ENCODE measurements at regions not wholly inside any gene's neighbourhood (a gene's known extent, or its start where the extent isn't known, plus 50 kb on each side); places are given as distances from the start of the nearest gene placed in this dataset.
"Not testable (repeated sequence)": the region's sequence is repeated elsewhere in the genome, so short reads cannot be mapped to it uniquely, and the experiment has no call there.

GRCh38 chr21:25531538-25532250 is 75.6 kb downstream of the MRPL39 start:
- DNase-seq = not testable (repeated sequence)

DNA sequence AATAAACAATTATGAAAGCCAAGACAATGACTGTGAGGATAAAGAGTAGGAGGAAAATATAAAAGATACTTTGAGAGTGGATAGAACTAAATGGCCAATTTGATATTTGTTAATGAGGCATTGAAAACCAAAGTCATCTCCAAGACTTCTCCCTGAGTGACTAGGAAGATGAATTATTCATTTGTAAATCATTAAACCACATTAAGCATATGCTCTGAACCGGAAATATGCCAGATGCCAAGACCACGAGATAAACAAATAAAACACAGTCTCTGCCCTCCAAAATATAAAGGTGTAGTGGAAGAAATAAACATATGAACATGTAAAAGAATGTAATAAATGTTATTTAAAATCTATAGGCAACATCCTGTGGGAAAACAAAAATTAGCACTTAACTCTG is 78.8 kb downstream of the MRPL39 start:
- no peak for DNase-seq

- DNase-seq = no peak
Measured at GRCh38 chr21:25518491-25518911, 88.8 kb downstream of the MRPL39 start.

- DNase-seq = no peak
Measured at GRCh38 chr21:25515484-25516405, 91.5 kb downstream of the MRPL39 start.

- no peak for DNase-seq
Measured at GRCh38 chr21:25513810-25514209, 93.5 kb downstream of the MRPL39 start.

DNA sequence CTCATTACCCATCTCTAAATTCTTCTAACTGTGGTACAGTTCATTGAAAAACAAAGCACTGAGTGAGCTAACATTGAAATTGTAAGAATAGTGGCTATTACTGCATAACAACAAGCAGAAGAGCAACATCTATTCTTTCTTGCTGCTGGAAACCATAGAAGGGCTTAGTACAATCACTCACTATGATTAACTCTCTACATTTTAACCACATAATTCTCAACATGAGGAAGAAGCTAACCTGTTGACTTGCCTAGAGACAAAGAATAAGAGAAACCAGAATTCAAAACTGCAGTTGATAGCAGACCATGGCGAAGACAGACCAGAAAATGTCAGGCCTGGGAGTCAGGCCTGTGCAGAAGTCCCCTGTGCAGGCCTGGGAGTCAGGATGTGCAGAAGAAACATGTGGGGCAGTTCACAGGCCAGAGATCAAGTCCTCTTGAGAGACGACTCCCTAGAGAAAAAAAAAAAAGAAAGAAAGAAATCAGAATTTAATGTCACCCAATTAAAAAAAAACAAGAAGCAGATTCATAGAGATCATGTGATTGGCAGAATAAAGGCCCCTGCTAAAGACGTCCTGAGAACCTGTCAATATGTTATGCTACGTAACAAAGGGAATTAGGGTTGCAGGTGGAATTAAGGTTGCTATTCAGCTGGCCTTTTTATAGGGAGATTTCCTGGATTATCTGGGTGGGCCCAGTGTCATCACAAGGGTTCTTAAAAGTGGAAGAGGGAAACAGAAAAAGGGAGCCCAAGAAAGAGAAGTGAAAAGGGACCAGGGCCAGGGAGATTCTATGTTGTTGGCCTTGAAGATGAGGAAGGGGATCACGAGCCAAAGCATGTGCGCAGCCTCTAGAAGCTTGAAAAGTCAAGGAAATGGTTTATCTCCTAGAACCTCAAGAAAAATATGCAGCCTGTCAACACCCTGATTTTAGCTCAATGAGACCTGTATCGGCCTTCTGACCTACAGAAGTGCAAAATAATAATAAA is 94.9 kb downstream of the MRPL39 start:
- no peak for DNase-seq

GRCh38 chr21:25509862-25510261 is 97.4 kb downstream of the MRPL39 start:
- DNase-seq = no peak

GRCh38 chr21:25508364-25508763 is 98.9 kb downstream of the MRPL39 start:
- DNase-seq = no peak

DNA sequence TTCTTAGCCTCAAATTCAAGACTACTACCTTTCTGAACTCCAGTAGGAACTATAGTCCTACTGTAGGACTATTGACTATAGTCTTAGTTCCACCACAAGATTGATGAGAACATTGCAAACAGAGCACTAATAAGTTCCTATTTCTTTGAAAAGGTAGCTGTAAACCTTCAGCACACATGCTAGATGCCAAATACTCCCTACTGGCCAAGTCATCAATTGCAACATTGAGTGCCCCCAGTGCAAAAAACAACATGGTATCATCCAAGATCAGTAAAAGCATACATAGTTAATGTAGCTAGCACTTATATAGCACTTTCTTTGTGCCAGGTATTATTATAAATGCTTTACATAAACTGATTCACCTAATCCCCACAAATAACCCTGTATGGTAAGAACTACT is 99.8 kb downstream of the MRPL39 start:
- no peak for DNase-seq

GRCh38 chr21:25506887-25507286 is 100.4 kb downstream of the MRPL39 start:
- DNase-seq = no peak

GRCh38 chr21:25506261-25506660 is 101.0 kb downstream of the MRPL39 start:
- no peak for DNase-seq

DNA sequence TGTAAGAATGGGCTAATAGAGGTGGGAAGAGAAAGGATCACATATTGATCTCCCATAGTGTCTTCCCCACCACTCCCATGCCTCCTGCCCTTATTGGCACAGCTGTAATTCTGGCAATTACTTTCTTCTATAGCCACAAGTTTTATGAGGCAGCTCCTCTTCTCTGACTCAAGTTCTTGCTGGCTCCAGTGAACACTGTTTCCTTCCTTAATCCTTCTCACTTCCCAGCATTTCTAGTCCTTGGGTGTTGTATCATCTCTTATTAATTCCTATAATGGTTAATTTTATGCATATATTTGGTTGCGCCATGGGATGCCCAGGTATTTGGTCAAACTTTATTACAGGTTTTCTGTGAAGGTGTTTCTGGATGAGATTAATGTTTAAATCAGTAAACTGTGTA is 103.3 kb downstream of the MRPL39 start:
- no peak for DNase-seq

DNA sequence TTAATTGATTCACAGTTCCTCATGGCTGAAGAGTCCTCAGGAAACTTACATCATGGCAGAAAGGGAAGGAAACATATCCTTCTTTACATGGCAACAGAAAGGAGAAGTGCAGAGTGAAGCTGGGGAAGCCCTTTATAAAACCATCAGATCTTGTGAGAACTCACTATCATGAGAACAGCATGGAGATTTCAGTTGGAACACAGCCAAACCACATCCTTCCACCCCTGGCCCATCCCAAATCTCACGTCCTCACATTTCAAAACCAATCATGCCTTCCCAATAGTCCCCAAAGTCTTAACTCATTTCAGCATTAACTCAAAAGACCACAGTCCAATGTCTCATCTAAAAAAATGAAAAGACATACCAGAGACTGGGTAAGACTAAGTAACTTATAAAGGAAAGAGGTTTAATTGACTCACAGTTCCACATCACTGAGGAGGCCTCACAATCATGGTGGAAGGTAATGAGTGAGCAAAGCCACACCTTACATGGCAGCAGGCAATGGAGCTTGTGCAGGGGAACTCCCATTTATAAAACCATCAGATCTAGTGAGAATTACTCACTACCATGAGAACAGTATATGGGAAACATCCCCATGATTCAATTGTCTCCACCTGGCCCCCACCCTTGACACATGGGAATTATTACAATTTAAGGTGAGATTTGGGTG is 105.2 kb downstream of the MRPL39 start:
- peak; percentile 11 for DNase-seq

GRCh38 chr21:25501462-25501861 is 105.8 kb downstream of the MRPL39 start:
- DNase-seq = no peak

- DNase-seq = no peak
Measured at GRCh38 chr21:25500598-25500997, 106.7 kb downstream of the MRPL39 start.

DNA sequence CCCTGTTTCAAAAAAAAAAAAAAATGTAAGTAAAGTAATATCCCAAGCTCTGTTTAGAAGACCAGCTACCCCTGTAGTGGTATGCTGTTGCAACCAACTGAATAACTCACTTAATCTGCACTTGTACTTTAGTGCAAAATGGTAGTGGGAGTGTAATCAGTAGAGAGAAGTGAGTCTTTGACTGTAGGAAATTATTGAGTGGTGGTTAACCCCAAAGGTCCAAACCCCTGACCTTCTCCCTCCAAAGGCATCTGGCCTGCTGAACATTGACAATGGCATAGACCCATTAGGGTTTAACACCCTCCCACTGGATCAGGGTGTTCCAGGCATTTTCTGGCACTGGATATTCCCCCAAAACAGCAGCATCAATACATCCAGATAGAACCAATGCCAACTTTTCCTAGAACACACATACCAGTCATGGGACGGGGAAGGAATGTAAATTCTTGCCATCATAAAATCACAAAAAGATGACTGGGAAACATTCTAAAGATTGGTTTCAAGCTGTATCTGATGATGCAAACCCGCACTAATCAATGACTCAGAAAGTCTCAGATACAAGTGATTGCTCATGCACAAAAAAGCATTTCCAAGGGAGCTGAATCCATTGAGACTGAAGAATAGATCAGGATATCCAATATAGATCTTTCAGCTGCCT is 110.3 kb downstream of the MRPL39 start:
- no peak for DNase-seq

DNA sequence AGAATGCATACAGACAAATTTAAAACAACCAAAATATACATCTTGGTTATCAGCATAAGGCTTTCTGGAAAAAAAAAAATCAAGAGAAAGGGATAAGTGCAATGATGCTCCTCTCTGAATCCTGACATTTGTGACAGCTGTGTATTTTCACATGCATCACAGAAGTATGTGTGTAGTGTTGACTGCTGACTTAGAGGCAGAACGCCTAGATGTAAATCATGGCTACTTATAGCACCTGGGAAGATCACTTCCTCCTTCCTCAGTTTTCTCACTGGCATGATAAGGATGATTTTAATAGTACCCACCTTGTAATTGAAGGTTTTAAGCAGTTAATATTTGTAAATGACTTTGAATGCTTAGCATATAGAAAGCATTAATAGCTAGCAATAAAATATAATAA is 112.5 kb downstream of the MRPL39 start:
- DNase-seq = no peak

DNA sequence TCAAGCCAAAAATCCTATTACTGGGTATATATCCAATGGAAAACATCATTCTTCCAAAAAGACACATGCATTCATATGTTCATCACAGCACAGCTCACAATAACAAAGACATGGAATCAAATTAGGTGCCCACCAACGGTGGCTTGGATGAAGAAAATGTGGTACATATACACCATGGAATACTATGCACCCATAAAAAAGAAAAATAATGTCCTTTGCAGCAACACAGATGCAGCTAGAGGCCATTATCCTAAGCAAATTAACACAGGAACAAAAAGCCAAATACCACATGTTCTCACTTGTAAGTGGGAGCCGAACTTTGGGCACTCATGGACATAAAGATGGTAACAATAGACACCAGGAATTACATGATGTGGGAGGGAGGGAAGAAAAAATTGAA is 113.6 kb downstream of the MRPL39 start:
- no peak for DNase-seq

GRCh38 chr21:25491267-25491666 is 116.0 kb downstream of the MRPL39 start:
- no peak for DNase-seq

- DNase-seq = no peak
Measured at GRCh38 chr21:25490742-25491141, 116.5 kb downstream of the MRPL39 start.

DNA sequence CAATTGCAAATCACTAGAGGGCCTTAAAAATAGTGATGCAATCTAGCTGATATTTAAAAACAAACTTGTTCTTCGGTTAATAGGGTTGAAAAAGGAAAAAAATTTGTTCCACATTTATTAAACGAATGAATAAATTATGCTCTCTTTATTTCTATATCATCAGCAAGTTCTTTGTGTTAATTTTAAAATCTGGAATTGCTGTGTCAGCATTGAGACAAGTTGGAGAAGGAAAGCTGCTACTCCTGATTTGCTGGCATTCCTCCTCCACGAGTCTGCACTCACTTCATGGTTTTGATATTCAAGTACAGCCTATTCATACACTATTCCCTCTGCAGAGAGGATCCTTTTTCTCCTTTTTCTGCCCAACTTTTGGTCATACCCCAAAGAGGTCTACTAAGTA is 117.6 kb downstream of the MRPL39 start:
- DNase-seq = no peak

Measured in hindlimb muscle (tissue), 1 donor.